CD14-positive monocyte (primary cell): ENCODE measurements at regions not wholly inside any gene's neighbourhood (a gene's known extent, or its start where the extent isn't known, plus 50 kb on each side); places are given as distances from the start of the nearest gene placed in this dataset.

Experiments used
- DNase-seq, 3 donors: peaks; one replicate each; pipeline ENCODE4 v3.0.0-alpha.2; 2011 to 2022
- H2AFZ ChIP-seq: 2 replicates; pipeline ENCODE4 v1.6.0; 2012; ENCODE audit warnings: mild to moderate bottlenecking, low read depth, low read length, inconsistent platforms; ENCODE audit not compliant: insufficient read depth, poor library complexity, severe bottlenecking
- H3K27ac ChIP-seq, 2 donors: 1 replicate in 1 of 2; 2 replicates in 1 of 2; pipeline ENCODE4 v1.5.1; 2012 to 2013; ENCODE audit warnings: low read length in 2 of 2, control low read depth in 1 of 2, inconsistent platforms in 1 of 2, low read depth in 1 of 2, mild to moderate bottlenecking in 1 of 2
- H3K27me3 ChIP-seq, 2 donors: one replicate each; pipeline versions ENCODE4 v1.6.0 to v1.6.1; 2011 to 2013; ENCODE audit warnings: low read length in 2 of 2; ENCODE audit not compliant: control insufficient read depth in 2 of 2, insufficient read depth in 2 of 2
- H3K36me3 ChIP-seq, 2 donors: replicated peaks in 1 of 2; 1 replicate in 1 of 2; 2 replicates in 1 of 2; pipeline versions ENCODE4 v1.5.1 to v1.6.1; 2012 to 2013; ENCODE audit warnings: low read length in 2 of 2, control low read depth in 1 of 2, inconsistent platforms in 1 of 2, mild to moderate bottlenecking in 1 of 2; ENCODE audit not compliant: insufficient read depth in 2 of 2, control insufficient read depth in 1 of 2
- H3K4me1 ChIP-seq, 2 donors: 1 replicate in 1 of 2; 2 replicates in 1 of 2; pipeline versions ENCODE4 v1.5.1 to v1.6.1; 2012 to 2013; ENCODE audit warnings: low read length in 2 of 2, control low read depth in 1 of 2, inconsistent platforms in 1 of 2, mild to moderate bottlenecking in 1 of 2, moderate library complexity in 1 of 2; ENCODE audit not compliant: insufficient read depth in 2 of 2, control insufficient read depth in 1 of 2
- H3K4me2 ChIP-seq: replicated peaks from 2 replicates; pipeline ENCODE3; 2012; ENCODE audit warnings: low read length, moderate library complexity, mild to moderate bottlenecking; ENCODE audit not compliant: poor library complexity, severe bottlenecking; ENCODE audit errors: extremely low read depth
- H3K4me3 ChIP-seq, 3 experiments: fragments of 200-600 bp in 1 of 3; sonication (generic) in 1 of 3; replicated peaks in 1 of 3; 1 replicate in 2 of 3; 2 replicates in 1 of 3; pipeline ENCODE4 v1.5.1; 2011 to 2013; ENCODE audit warnings: low read length in 3 of 3, mild to moderate bottlenecking in 3 of 3, control low read depth in 2 of 3, low read depth in 2 of 3, inconsistent platforms in 1 of 3, moderate library complexity in 1 of 3
- H3K79me2 ChIP-seq: 2 replicates; pipeline ENCODE4 v1.6.0; 2012; ENCODE audit warnings: mild to moderate bottlenecking, control low read depth, inconsistent platforms, low read length, moderate library complexity; ENCODE audit not compliant: insufficient read depth
- H3K9ac ChIP-seq: 2 replicates; pipeline ENCODE4 v1.6.0; 2017; ENCODE audit warnings: low read length, mild to moderate bottlenecking; ENCODE audit not compliant: insufficient read depth, poor library complexity, severe bottlenecking
- H3K9me3 ChIP-seq, 2 donors: replicated peaks in 1 of 2; 1 replicate in 1 of 2; 2 replicates in 1 of 2; pipeline versions ENCODE4 v1.5.1 to v1.6.1; 2012 to 2013; ENCODE audit warnings: low read length in 2 of 2, control low read depth in 1 of 2; ENCODE audit not compliant: control insufficient read depth in 1 of 2, insufficient read depth in 1 of 2
- H4K20me1 ChIP-seq: 2 replicates; pipeline ENCODE4 v1.6.0; 2012; ENCODE audit warnings: mild to moderate bottlenecking, low read length, control low read depth, moderate library complexity; ENCODE audit not compliant: insufficient read depth
- H3K27ac Mint-ChIP-seq, 7 donors: one replicate each; pipeline ENCODE4 v1.8.0; 2020; ENCODE audit warnings: mild to moderate bottlenecking in 7 of 7, mixed read lengths in 7 of 7, moderate library complexity in 6 of 7, inconsistent platforms in 2 of 7
- H3K27me3 Mint-ChIP-seq, 3 donors: one replicate each; pipeline ENCODE4 v1.8.0; 2021 to 2022; ENCODE audit warnings: low read depth in 3 of 3, mild to moderate bottlenecking in 3 of 3, mixed read lengths in 3 of 3, moderate library complexity in 3 of 3, inconsistent platforms in 1 of 3
- H3K36me3 Mint-ChIP-seq, 2 donors: one replicate each; pipeline ENCODE4 v1.8.0; 2020; ENCODE audit warnings: mixed read lengths in 2 of 2, inconsistent platforms in 1 of 2, mild to moderate bottlenecking in 1 of 2
- H3K4me1 Mint-ChIP-seq: one replicate; pipeline ENCODE4 v1.8.0; 2020; ENCODE audit warnings: mild to moderate bottlenecking, mixed read lengths
- H3K4me3 Mint-ChIP-seq, 2 donors: one replicate each; pipeline ENCODE4 v1.8.0; 2020; ENCODE audit warnings: mild to moderate bottlenecking in 2 of 2, mixed read lengths in 2 of 2, moderate library complexity in 1 of 2
- H3K9me3 Mint-ChIP-seq, 7 donors: one replicate each; pipeline ENCODE4 v1.8.0; 2020 to 2022; ENCODE audit warnings: mixed read lengths in 7 of 7, mild to moderate bottlenecking in 6 of 7, moderate library complexity in 6 of 7, inconsistent platforms in 2 of 7
- CTCF ChIP-seq: fragments of 200-600 bp; IDR thresholded peaks from one replicate; pipeline ENCODE4 v1.8.0; 2022; ENCODE audit warnings: antibody characterized with exemption, mild to moderate bottlenecking
- WGBS: methylation state at CpG from one replicate; pipeline ENCODE4 v1.1.5; 2013; ENCODE audit warnings: missing lambda C conversion rate; ENCODE audit not compliant: insufficient coverage; 5-methylcytosine and 5-hydroxymethylcytosine counted together
- intact Hi-C, 2 donors: fragments of 100-400 bp; cut with micrococcal nuclease; formaldehyde crosslinking; loops; one replicate each; pipeline versions ENCODE4 v1.15.0 to v1.15.1; 2023

GRCh38 chr5:8865686-8866374 lies 680.0 kb downstream of the SEMA5A start:
- no peak overlapping the region for H3K27ac Mint-ChIP-seq
- Histone ChIP-seq H3K27ac (no peak overlapping the region), H2AFZ (no peak overlapping the region), H3K4me1 (no peaks in the 10 kb centered on the region), H3K36me3 (no peaks in the 10 kb centered on the region), H3K9ac (no peak overlapping the region), H3K27me3 (no peaks in the 10 kb centered on the region), H3K9me3 (no peaks in the 10 kb centered on the region), H3K4me3 (no peak overlapping the region), H3K4me2 (no peak overlapping the region), H4K20me1 (no peaks in the 10 kb centered on the region), H3K79me2 (no peaks in the 10 kb centered on the region)
- no peak overlapping the region for H3K4me3 Mint-ChIP-seq
- 88% methylated on average over 4 of the region's 7 CpGs for WGBS
- no peaks in the 10 kb centered on the region for H3K4me1 Mint-ChIP-seq
- no peak for TF ChIP-seq CTCF
- intact Hi-C loops: no loop called here
- no peak for DNase-seq
- H3K36me3 Mint-ChIP-seq: no peaks in the 10 kb centered on the region
- no peaks in the 10 kb centered on the region for H3K27me3 Mint-ChIP-seq
- peaks cover 0 to 2% (median 0%) of the 10 kb centered on the region in 7 donors for H3K9me3 Mint-ChIP-seq

GRCh38 chr5:8868283-8868682 lies 677.6 kb downstream of the SEMA5A start:
- Histone ChIP-seq H3K27ac (no peak overlapping the region), H4K20me1 (no peaks in the 10 kb centered on the region), H3K27me3 (no peaks in the 10 kb centered on the region), H3K79me2 (no peaks in the 10 kb centered on the region), H2AFZ (no peak overlapping the region), H3K4me3 (no peak overlapping the region), H3K4me1 (no peaks in the 10 kb centered on the region), H3K9me3 (no peaks in the 10 kb centered on the region), H3K9ac (no peak overlapping the region), H3K36me3 (no peaks in the 10 kb centered on the region), H3K4me2 (no peak overlapping the region)
- Mint-ChIP-seq H3K36me3 (no peaks in the 10 kb centered on the region), H3K27me3 (no peaks in the 10 kb centered on the region), H3K4me3 (no peak overlapping the region), H3K4me1 (no peaks in the 10 kb centered on the region), H3K27ac (no peak overlapping the region), H3K9me3 (peaks cover 0 to 2% (median 0%) of the 10 kb centered on the region in 7 donors)
- no CpG with 5 or more reads among the region's 1 CpG for WGBS
- intact Hi-C loops: no loop called here
- no peak for DNase-seq
- TF ChIP-seq CTCF: no peak
